ENCODE measurements at regions not wholly inside any gene's neighbourhood (a gene's known extent, or its start where the extent isn't known, plus 50 kb on each side); places are given as distances from the start of the nearest gene placed in this dataset.

GRCh38 chr3:116591236-116591635 lies 118.3 kb upstream of the TUSC7 start:
- Histone ChIP-seq H3K4me2 (ENCODE audit: insufficient read depth, insufficient read length, low read length) (no peak overlapping the region), H3K27ac (ENCODE audit: insufficient read length, low read depth, low read length) (no peak overlapping the region), H3K23ac (ENCODE audit: insufficient read length, low read depth, low read length) (no peak overlapping the region), H3K4me1 (ENCODE audit: insufficient read depth, low read length) (no peaks in the 10 kb centered on the region; the same call in 1 of the 2 replicates), H4K20me1 (ENCODE audit: control insufficient read depth, insufficient read depth, insufficient read length) (no peaks in the 10 kb centered on the region), H3K18ac (ENCODE audit: insufficient read length, low read depth, low read length) (no peak overlapping the region), H4K8ac (replicated peaks; ENCODE audit: insufficient read length, low read depth, low read length) (no peak overlapping the region), H2AFZ (ENCODE audit: low read length) (no peak overlapping the region), H3K23me2 (ENCODE audit: insufficient read length, low read depth, low read length, poor library complexity, severe bottlenecking) (no peaks in the 10 kb centered on the region), H2BK5ac (ENCODE audit: insufficient read length, low read length) (no peak overlapping the region), H2BK120ac (ENCODE audit: low read depth, low read length, poor library complexity, severe bottlenecking) (no peak overlapping the region), H2AK5ac (ENCODE audit: insufficient read length, low read length) (no peak overlapping the region), H2BK15ac (ENCODE audit: low read depth, low read length) (no peak overlapping the region), H3K56ac (ENCODE audit: insufficient read length, low read depth, low read length) (no peak overlapping the region), H3K79me1 (ENCODE audit: insufficient read depth, low read depth, low read length, poor library complexity, severe bottlenecking) (no peaks in the 10 kb centered on the region), H4K91ac (ENCODE audit: insufficient read length, low read depth, low read length) (no peak overlapping the region), H2BK20ac (ENCODE audit: low read depth, low read length, poor library complexity, severe bottlenecking) (no peak overlapping the region), H3K27me3 (ENCODE audit: insufficient read depth, low read length) (no peaks in the 10 kb centered on the region), H3K4ac (ENCODE audit: low read depth, low read length) (no peak overlapping the region), H3K9ac (ENCODE audit: extremely low read depth, insufficient read length, low read length) (no peak overlapping the region), H3K14ac (ENCODE audit: insufficient read depth, low read length) (no peak overlapping the region), H3K79me2 (ENCODE audit: insufficient read depth, low read length) (no peaks in the 10 kb centered on the region), H3T11ph (ENCODE audit: low read length) (no peak overlapping the region), H2BK12ac (ENCODE audit: insufficient read length, low read depth, low read length) (no peak overlapping the region), H3K9me3 (ENCODE audit: control insufficient read depth, low read depth, low read length) (no peaks in the 10 kb centered on the region), H4K5ac (ENCODE audit: insufficient read length, low read depth, low read length) (no peak overlapping the region)
- Mint-ChIP-seq H3K4me3 (no peak overlapping the region), H3K36me3 (ENCODE audit: insufficient read depth in 1 of 3, low read depth in 3 of 3) (no peaks in the 10 kb centered on the region), H3K9me3 (no peaks in the 10 kb centered on the region), H3K27me3 (ENCODE audit: low read depth) (no peaks in the 10 kb centered on the region), H3K4me1 (no peaks in the 10 kb centered on the region), H3K27ac (no peak overlapping the region)
- DNase-seq = no peak
- no CpG with 5 or more reads among the region's 3 CpGs for WGBS (ENCODE audit: extremely low coverage, insufficient read length, low lambda C conversion rate)
- TF ChIP-seq CTCF (conservative IDR thresholded peaks at IDR 0.05) = no peak
